ENCODE measurements at regions not wholly inside any gene's neighbourhood (a gene's known extent, or its start where the extent isn't known, plus 50 kb on each side); places are given as distances from the start of the nearest gene placed in this dataset.

GRCh38 chr4:81335122-81335912 is 120.3 kb upstream of the PRKG2 start:
- TF ChIP-seq, protein P1, sequence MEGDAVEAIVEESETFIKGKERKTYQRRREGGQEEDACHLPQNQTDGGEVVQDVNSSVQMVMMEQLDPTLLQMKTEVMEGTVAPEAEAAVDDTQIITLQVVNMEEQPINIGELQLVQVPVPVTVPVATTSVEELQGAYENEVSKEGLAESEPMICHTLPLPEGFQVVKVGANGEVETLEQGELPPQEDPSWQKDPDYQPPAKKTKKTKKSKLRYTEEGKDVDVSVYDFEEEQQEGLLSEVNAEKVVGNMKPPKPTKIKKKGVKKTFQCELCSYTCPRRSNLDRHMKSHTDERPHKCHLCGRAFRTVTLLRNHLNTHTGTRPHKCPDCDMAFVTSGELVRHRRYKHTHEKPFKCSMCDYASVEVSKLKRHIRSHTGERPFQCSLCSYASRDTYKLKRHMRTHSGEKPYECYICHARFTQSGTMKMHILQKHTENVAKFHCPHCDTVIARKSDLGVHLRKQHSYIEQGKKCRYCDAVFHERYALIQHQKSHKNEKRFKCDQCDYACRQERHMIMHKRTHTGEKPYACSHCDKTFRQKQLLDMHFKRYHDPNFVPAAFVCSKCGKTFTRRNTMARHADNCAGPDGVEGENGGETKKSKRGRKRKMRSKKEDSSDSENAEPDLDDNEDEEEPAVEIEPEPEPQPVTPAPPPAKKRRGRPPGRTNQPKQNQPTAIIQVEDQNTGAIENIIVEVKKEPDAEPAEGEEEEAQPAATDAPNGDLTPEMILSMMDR (IDR thresholded peaks at IDR 0.05): no peak
- no peak for TF ChIP-seq POLR2A (IDR thresholded peaks at IDR 0.05)
- no peak for TF ChIP-seq EP300 (IDR thresholded peaks at IDR 0.05)

Data from ovary (tissue), 3 donors.